ENCODE measurements at regions not wholly inside any gene's neighbourhood (a gene's known extent, or its start where the extent isn't known, plus 50 kb on each side); places are given as distances from the start of the nearest gene placed in this dataset.

DNA sequence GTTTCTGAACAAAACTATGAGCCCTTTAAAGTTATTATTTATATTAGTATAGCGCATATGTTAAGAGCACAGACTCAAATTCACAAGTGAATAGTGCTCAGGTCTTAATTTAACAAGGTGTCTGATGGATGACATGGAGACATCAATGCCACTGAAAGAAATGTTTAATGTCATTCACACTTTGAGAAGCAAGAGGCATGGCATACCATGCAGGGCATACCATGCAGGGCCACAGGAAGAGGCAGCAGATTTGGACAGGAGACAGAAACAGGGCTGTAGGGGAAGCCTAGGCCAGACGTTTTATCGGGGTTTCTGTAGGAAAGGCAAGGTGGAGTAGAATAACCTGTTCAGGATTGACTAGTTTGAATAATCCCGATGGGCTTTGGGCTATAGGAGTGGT, 150.2 kb upstream of the KCNH8 start:
- TF ChIP-seq CTCF (IDR thresholded peaks at IDR 0.05) (no peak), EP300 (IDR thresholded peaks at IDR 0.05) (no peak), POLR2A (IDR thresholded peaks at IDR 0.05) (no peak)

Data from ovary (tissue), 3 donors.